HG02840 (cell line): ENCODE measurements at regions not wholly inside any gene's neighbourhood (a gene's known extent, or its start where the extent isn't known, plus 50 kb on each side); places are given as distances from the start of the nearest gene placed in this dataset.

Source experiments
- ATAC-seq: cut with Tn5 transposase; IDR thresholded peaks from one replicate; pipeline ENCODE4 v1.9.1; 2021; ENCODE audit warnings: mild to moderate bottlenecking, moderate library complexity, moderate number of reproducible peaks; ENCODE audit not compliant: unreplicated experiment, low FRiP score

DNA sequence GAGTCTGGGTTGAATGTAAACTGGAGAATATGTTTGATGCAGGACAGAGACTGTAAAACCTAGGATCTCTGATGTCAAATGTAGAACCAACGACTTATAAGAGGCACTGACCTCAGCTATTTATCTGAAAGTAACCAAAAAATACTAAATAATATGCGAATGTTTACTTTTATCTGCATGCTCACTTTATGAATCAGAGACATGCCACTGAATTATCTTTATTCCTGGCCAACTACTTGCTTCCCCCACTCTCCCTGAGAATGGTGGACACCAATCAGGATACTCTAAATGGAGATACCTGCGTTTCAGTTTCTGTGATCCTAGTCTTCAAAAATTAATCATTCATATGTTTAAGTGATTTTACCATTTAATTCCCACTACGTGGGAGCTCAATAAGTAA, 1038.4 kb upstream of the PABPC4L start:
- no peak for ATAC-seq

GRCh38 chr4:135238940-135239339, 1037.4 kb upstream of the PABPC4L start:
- no peak for ATAC-seq

- ATAC-seq: no peak
These were observed 1034.5 kb upstream of the PABPC4L start for GRCh38 chr4:135236048-135236447.

DNA sequence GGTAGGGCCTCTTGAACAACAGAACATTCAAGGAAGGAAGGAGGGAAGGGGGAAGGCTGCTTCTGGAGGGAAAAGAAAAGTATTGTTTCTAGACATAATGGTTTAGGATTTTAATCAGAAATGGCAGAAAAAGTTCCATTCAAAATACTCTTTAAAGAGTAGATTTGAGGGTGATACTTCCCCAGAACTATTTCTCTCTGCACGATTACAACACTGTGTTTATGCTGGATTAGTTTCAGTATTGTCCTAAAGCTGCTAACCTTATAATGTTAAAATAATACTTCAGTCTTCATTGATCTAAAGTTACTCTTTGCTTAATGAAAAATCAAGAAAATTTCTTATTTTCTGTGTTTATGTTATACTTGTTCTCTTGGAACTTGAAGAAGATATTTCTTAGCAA, 1026.3 kb upstream of the PABPC4L start:
- no peak for ATAC-seq

- no peak for ATAC-seq
These were observed 1024.0 kb upstream of the PABPC4L start for GRCh38 chr4:135225551-135225950.

- ATAC-seq: no peak
These were observed 1008.8 kb upstream of the PABPC4L start for GRCh38 chr4:135210341-135210740.

GRCh38 chr4:135207531-135207930, 1005.9 kb upstream of the PABPC4L start:
- ATAC-seq: no peak

GRCh38 chr4:135204311-135204710, 1002.7 kb upstream of the PABPC4L start:
- no peak for ATAC-seq

DNA sequence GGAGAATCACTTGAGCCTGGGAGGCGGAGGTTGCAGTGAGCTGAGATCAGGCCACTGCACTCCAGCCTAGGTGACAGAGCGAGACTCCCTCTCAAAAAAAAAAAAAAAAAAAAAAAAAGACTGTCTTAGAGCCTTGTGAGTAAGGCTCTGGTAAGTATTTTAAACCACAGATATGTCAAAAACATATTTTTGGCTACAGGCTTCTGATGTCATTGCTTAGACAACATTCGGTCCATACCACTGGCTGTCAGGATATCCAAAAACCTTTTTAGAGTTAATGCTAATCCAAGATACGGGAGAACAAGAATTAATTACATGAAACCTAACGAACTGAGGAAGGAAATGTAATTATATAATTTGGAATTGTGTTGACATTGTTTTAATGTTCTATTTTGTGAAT, 999.5 kb upstream of the PABPC4L start:
- ATAC-seq: no peak

DNA sequence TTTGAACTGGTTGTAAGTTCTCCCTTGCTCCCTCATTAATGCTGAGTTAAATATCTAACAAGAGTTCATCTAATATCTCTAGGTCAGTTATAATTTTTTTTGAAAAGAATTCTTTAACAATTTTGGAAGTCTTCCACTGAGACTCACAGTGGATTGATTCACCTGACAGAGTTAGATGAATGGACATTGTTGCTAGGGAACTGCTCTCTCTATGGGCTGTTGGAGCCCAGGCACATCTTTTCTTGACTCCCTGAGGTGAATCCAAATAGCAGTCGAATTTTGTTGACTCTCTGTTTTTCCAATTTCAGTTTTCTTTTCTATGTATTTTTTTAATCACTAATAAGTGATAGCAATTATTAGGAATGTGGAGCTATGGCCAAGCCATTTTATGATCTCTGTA, 996.1 kb upstream of the PABPC4L start:
- no peak for ATAC-seq

DNA sequence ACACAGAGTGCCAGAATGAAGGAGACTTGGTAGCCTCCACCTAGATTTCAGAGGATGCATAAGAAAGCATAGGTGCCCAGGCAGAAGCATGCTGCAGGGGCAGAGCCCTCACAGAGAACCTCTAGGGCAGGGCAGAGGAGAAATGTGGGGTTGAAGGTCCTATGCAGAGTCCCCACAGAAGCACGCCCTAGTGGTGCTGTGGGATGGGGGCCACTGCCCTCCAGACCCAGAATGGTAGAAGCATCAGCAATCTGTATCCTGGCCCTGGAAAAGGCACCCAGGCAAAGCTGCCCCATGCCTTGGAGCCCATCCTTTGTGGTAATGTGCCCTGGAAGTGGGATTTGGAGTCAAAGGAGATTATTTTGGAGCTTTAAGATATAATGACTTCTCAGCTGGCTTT, 992.9 kb upstream of the PABPC4L start:
- ATAC-seq: no peak

DNA sequence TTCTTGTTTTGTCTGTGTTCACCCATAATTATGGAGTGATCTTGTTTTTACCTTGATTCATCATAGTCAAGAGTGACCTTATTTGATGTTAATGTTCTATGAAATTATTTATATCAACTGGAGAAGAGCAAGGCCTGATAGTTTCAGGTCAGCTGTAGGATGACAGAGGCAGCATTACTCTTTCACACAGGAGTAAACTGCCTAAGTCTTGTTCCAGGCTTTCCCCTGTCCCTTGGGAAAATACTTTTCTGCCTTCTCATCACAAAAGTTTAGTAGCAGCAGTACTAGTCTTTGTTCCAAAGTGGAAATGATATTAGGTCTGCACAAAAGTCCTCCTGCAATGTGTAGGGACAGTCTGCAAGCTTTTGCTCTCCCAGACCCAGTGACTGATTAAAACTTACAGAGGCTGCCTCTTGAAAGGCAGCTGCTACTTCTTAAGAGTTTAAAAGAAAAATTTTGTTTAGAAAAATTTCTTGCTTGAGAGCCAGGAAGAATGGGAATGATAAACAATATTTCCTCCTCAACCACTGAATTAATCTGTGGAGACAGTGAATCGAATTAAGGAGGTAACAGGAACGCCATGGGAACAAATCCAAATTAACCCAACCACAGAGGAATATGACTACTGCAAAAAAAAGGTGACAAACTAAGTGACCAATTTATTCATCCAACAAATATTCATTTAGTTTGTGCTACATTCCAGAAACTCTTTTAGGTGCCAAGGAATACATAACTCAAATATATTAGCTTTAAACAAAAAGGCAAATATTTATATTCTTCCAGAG, 991.4 kb upstream of the PABPC4L start:
- no peak for ATAC-seq

GRCh38 chr4:135191596-135191995, 990.0 kb upstream of the PABPC4L start:
- ATAC-seq: no peak

DNA sequence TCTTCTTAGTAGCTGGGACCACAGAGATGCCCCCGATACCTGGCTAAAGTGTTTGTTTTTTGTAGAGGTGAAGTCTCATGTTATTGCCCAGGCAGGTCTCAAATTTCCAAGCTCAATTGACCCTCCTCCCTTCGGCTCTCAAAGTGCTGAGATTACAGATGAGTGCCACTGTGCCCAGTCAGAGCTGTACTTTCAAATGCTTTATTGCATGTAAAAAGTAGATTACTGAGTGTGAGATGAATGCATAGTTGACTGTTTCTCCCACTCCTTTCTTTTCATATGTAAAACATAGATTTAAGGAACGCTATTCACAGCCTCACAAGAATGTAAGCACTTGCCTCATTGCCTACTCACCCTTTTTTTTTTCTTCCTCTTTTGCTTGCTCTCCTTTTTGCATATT, 984.4 kb upstream of the PABPC4L start:
- no peak for ATAC-seq

- ATAC-seq: no peak
These were observed 983.7 kb upstream of the PABPC4L start for GRCh38 chr4:135185256-135185655.

- ATAC-seq: no peak
These were observed 983.1 kb upstream of the PABPC4L start for GRCh38 chr4:135184715-135185114.

GRCh38 chr4:135177321-135177720, 975.7 kb upstream of the PABPC4L start:
- no peak for ATAC-seq

DNA sequence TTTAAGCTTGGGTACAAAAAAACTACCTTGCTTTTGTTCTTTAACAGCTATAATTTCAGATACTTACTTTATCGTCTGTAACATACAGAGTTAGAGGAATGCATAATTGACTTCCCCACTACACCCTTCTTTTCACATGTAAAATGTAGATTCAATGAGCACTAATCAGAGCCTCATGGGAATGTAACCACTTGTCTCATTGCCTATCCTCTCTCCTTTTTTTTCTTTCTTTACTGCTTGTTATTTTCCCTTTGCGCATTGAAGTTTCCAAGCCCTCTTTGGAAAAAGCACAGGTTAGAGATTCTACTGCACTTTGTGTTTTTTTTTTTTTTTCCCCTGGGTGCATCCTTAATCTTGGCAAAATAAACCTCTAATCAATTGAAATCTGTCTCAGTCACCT, 965.1 kb upstream of the PABPC4L start:
- no peak for ATAC-seq

- ATAC-seq: no peak
These were observed 963.0 kb upstream of the PABPC4L start for GRCh38 chr4:135164601-135165000.

DNA sequence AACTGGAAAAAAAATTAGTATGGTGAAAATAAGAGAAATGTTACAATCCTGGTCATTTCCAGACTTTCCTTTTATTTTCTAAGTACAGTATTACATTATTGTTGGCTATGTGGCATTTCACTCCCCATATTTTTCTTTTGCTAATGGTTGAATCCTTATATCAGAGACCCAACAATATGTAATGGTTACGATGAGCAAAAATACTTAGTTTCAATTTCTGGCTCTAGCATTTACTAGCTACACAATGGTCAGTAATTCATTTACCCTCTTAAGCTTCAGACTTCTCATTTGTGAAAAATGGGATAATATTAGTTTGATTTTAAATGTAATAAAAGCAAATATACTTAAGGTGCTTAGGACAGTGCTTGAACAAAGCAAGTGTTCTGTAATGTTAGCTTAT, 942.9 kb upstream of the PABPC4L start:
- ATAC-seq: no peak

DNA sequence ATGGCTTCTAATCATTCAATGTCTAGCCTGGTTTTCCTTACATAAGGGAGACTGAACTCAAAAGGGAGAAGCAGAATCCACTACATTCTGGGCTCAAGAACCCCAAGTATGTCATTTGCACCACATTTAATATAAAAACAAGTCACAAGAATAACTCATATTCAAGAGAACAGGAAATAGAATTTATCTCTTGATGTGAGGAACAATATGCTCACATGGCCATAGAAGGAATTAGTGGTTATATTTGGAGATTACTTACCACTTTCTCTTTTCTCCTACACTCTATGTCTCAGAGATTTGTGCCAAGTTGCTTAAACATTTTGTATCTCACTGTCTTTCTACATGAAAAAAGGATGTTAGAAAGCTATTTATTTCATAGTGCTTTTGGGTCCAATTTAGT, 922.6 kb upstream of the PABPC4L start:
- no peak for ATAC-seq

GRCh38 chr4:135123632-135124031, 922.0 kb upstream of the PABPC4L start:
- no peak for ATAC-seq

DNA sequence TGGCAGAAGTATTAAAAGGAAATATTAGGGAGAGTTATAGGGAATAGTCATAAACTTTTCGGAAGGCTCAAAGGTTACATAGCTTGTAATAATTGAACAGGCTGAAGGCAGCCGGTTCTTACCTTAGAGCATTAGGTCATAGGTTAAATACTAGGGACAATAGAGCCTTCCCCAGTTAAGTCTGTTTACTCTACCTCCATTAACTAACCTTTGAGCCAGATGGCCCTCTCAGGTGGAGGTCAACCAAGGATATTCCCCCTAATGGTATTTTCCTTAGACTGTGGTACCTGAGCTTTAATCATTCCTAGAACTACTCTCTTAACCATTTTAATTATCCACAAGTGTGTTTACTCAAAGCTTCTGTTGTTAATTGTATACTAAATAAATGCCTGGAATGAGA, 920.9 kb upstream of the PABPC4L start:
- ATAC-seq: no peak
